Large intestine (tissue), 3 donors: ENCODE measurements at regions not wholly inside any gene's neighbourhood (a gene's known extent, or its start where the extent isn't known, plus 50 kb on each side); places are given as distances from the start of the nearest gene placed in this dataset.

Experiments used
- DNase-seq, 2 donors: peaks; one replicate each; pipeline versions ENCODE4 v3.0.0 to v3.0.0-alpha.2; 2013
- H3K27ac ChIP-seq: one replicate; pipeline ENCODE4 v1.5.1; 2013; ENCODE audit warnings: low read length
- H3K27me3 ChIP-seq: 2 replicates; pipeline ENCODE4 v1.6.1; 2013; ENCODE audit warnings: low read length; ENCODE audit not compliant: control insufficient read depth, insufficient read depth
- H3K36me3 ChIP-seq: 2 replicates; pipeline ENCODE4 v1.6.1; 2013; ENCODE audit warnings: low read length; ENCODE audit not compliant: control insufficient read depth, insufficient read depth
- H3K4me1 ChIP-seq: one replicate; pipeline ENCODE4 v1.6.1; 2013; ENCODE audit warnings: low read length; ENCODE audit not compliant: control insufficient read depth, insufficient read depth
- H3K4me3 ChIP-seq: one replicate; pipeline ENCODE4 v1.5.1; 2013; ENCODE audit warnings: low read length
- H3K9me3 ChIP-seq: one replicate; pipeline ENCODE4 v1.6.1; 2013; ENCODE audit warnings: mild to moderate bottlenecking, low read depth, low read length, moderate library complexity; ENCODE audit not compliant: control insufficient read depth
- WGBS: methylation state at CpG from one replicate; pipeline ENCODE4 v1.1.5; 2013; ENCODE audit warnings: low lambda C conversion rate; ENCODE audit not compliant: insufficient coverage; 5-methylcytosine and 5-hydroxymethylcytosine counted together

- no peaks in the 10 kb centered on the region for H3K9me3 ChIP-seq
- no CpG with 5 or more reads among the region's 1 CpG for WGBS
- H3K27me3 ChIP-seq, result no peaks in the 10 kb centered on the region
- H3K4me3 ChIP-seq, result no peak overlapping the region
- H3K36me3 ChIP-seq, result no peaks in the 10 kb centered on the region
- H3K27ac ChIP-seq, result no peak overlapping the region
- H3K4me1 ChIP-seq, result no peaks in the 10 kb centered on the region
- DNase-seq, result no peak
Observed at GRCh38 chr15:95662638-95663037, 667.9 kb upstream of the NR2F2 start.

- DNase-seq, result no peak
- H3K36me3 ChIP-seq, result no peaks in the 10 kb centered on the region
- no peaks in the 10 kb centered on the region for H3K9me3 ChIP-seq
- no peak overlapping the region for H3K27ac ChIP-seq
- no peaks in the 10 kb centered on the region for H3K4me1 ChIP-seq
- peaks cover 2% of the 10 kb centered on the region for H3K27me3 ChIP-seq
- 100% methylated on average over 2 of the region's 6 CpGs for WGBS
- H3K4me3 ChIP-seq, result no peak overlapping the region
Observed at GRCh38 chr15:95663156-95664100, 667.1 kb upstream of the NR2F2 start.

- no peak overlapping the region for H3K27ac ChIP-seq
- WGBS, result no CpG with 5 or more reads among the region's 3 CpGs
Observed at GRCh38 chr15:95664450-95664849, 666.0 kb upstream of the NR2F2 start.

GRCh38 chr15:95669146-95669922 is 661.2 kb upstream of the NR2F2 start:
- H3K36me3 ChIP-seq, result no peaks in the 10 kb centered on the region
- WGBS, result 82% methylated on average over 2 of the region's 10 CpGs
- H3K4me3 ChIP-seq, result no peak overlapping the region
- DNase-seq, result no peak
- H3K27ac ChIP-seq, result no peak overlapping the region
- H3K4me1 ChIP-seq, result no peaks in the 10 kb centered on the region
- H3K27me3 ChIP-seq, result peaks cover 2% of the 10 kb centered on the region
- H3K9me3 ChIP-seq, result no peaks in the 10 kb centered on the region

More at GRCh38 chr15:95664450-95664849, 666.0 kb upstream of the NR2F2 start:
- H3K36me3 ChIP-seq, result no peaks in the 10 kb centered on the region
- no peaks in the 10 kb centered on the region for H3K9me3 ChIP-seq
- H3K4me1 ChIP-seq, result no peaks in the 10 kb centered on the region
- H3K27me3 ChIP-seq, result peaks cover 2% of the 10 kb centered on the region
- H3K4me3 ChIP-seq, result no peak overlapping the region
- no peak for DNase-seq

- DNase-seq, result no peak
- Histone ChIP-seq H3K4me3 (no peak overlapping the region), H3K36me3 (no peaks in the 10 kb centered on the region), H3K27me3 (no peaks in the 10 kb centered on the region), H3K4me1 (no peaks in the 10 kb centered on the region), H3K27ac (no peak overlapping the region), H3K9me3 (no peaks in the 10 kb centered on the region)
- WGBS, result 93% methylated on average over 2 of the region's 4 CpGs
Observed at GRCh38 chr15:95674031-95674430, 656.5 kb upstream of the NR2F2 start.

GRCh38 chr15:95676500-95676899 is 654.0 kb upstream of the NR2F2 start:
- Histone ChIP-seq H3K9me3 (no peaks in the 10 kb centered on the region), H3K36me3 (no peaks in the 10 kb centered on the region), H3K4me3 (no peak overlapping the region), H3K27ac (no peak overlapping the region), H3K27me3 (no peaks in the 10 kb centered on the region), H3K4me1 (no peaks in the 10 kb centered on the region)
- no CpG with 5 or more reads among the region's 3 CpGs for WGBS
- no peak for DNase-seq

- Histone ChIP-seq H3K9me3 (no peaks in the 10 kb centered on the region), H3K27ac (no peak overlapping the region), H3K27me3 (no peaks in the 10 kb centered on the region), H3K36me3 (no peaks in the 10 kb centered on the region), H3K4me3 (no peak overlapping the region), H3K4me1 (no peaks in the 10 kb centered on the region)
- no peak for DNase-seq
- 97% methylated on average over 5 of the region's 6 CpGs for WGBS
Observed at GRCh38 chr15:95679847-95680582, 650.5 kb upstream of the NR2F2 start.

- no peak for DNase-seq
- Histone ChIP-seq H3K9me3 (no peaks in the 10 kb centered on the region), H3K4me3 (no peak overlapping the region), H3K36me3 (no peaks in the 10 kb centered on the region), H3K4me1 (no peaks in the 10 kb centered on the region), H3K27me3 (no peaks in the 10 kb centered on the region), H3K27ac (no peak overlapping the region)
- no CpG with 5 or more reads among the region's 2 CpGs for WGBS
Observed at GRCh38 chr15:95680728-95681127, 649.8 kb upstream of the NR2F2 start.

- H3K36me3 ChIP-seq, result no peaks in the 10 kb centered on the region
- DNase-seq, result no peak
Observed at GRCh38 chr15:95681836-95682544, 648.5 kb upstream of the NR2F2 start.

More at GRCh38 chr15:95681836-95682544, 648.5 kb upstream of the NR2F2 start:
- no peaks in the 10 kb centered on the region for H3K9me3 ChIP-seq
- no peak overlapping the region for H3K27ac ChIP-seq
- 90% methylated on average over 2 of the region's 5 CpGs for WGBS
- H3K4me3 ChIP-seq, result no peak overlapping the region
- H3K27me3 ChIP-seq, result no peaks in the 10 kb centered on the region
- no peaks in the 10 kb centered on the region for H3K4me1 ChIP-seq
